Testis (tissue), 2 donors: ENCODE measurements at regions not wholly inside any gene's neighbourhood (a gene's known extent, or its start where the extent isn't known, plus 50 kb on each side); places are given as distances from the start of the nearest gene placed in this dataset.

ENCODE experiments used
- POLR2A ChIP-seq: fragments of 450-650 bp; IDR thresholded peaks from one replicate; pipeline ENCODE4 v1.6.1; 2017; ENCODE audit warnings: antibody characterized with exemption, mild to moderate bottlenecking, moderate library complexity
- TF ChIP-seq, protein P1 (sequence below), 3 experiments: fragments of 450-650 bp in 2 of 3; fragments of 200-600 bp in 1 of 3; sonication (generic) in 1 of 3; IDR thresholded peaks; one replicate each; pipeline ENCODE4 v1.5.1; 2016 to 2019; ENCODE audit warnings: antibody characterized with exemption in 3 of 3, mild to moderate bottlenecking in 2 of 3, moderate library complexity in 1 of 3

DNA sequence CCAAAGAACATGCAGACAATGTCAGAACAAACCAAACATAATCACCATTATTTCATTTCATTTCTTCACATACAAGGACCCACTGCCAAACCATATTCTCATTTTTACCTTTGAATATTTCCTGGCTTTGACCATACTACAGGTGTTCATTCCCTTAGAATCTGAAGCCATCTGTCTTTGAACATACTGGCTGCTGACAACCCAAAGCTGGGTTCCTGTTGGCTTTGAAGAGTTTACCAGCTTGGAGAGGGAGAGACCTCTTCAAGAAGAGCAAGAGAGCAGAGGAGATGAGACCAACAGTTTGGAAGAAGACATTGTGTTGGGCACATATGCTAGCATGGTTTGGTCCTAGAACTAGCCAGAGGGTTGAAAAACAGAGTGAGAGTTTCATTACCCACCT is 145.6 kb upstream of the KCNIP4 start:
- TF ChIP-seq, protein P1, sequence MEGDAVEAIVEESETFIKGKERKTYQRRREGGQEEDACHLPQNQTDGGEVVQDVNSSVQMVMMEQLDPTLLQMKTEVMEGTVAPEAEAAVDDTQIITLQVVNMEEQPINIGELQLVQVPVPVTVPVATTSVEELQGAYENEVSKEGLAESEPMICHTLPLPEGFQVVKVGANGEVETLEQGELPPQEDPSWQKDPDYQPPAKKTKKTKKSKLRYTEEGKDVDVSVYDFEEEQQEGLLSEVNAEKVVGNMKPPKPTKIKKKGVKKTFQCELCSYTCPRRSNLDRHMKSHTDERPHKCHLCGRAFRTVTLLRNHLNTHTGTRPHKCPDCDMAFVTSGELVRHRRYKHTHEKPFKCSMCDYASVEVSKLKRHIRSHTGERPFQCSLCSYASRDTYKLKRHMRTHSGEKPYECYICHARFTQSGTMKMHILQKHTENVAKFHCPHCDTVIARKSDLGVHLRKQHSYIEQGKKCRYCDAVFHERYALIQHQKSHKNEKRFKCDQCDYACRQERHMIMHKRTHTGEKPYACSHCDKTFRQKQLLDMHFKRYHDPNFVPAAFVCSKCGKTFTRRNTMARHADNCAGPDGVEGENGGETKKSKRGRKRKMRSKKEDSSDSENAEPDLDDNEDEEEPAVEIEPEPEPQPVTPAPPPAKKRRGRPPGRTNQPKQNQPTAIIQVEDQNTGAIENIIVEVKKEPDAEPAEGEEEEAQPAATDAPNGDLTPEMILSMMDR (IDR thresholded peaks at IDR 0.05): no peak
- no peak for TF ChIP-seq POLR2A
